ENCODE measurements at regions not wholly inside any gene's neighbourhood (a gene's known extent, or its start where the extent isn't known, plus 50 kb on each side); places are given as distances from the start of the nearest gene placed in this dataset.
"Not testable (repeated sequence)": the region's sequence is repeated elsewhere in the genome, so short reads cannot be mapped to it uniquely, and the experiment has no call there.

DNA sequence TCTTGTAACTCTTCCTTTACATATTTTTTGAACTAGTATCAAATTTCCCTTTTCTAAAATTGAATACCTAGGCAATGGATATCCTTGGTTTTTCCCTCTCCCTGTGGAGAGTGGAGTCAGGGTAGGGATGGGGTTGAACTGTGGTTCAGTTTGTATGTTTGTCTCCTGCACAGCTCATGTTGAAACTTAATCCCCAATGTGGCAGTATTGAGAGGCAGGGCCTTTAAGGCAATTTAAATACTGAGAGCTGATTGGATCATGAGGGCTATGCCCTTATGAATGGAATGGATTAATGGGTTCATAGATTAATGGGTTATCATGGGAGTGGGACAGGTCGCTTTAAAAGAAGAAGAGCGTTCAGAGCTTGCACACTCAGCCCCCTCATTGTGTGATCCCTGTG is 127.2 kb upstream of the RGS6 start:
- peaks cover 7% of the 10 kb centered on the region for H3K27me3 Mint-ChIP-seq
- H3K36me3 Mint-ChIP-seq = no peaks in the 10 kb centered on the region
- H3K27ac Mint-ChIP-seq = no peak overlapping the region
- no peak overlapping the region for H3K4me3 Mint-ChIP-seq
- TF ChIP-seq CTCF (conservative IDR thresholded peaks at IDR 0.05) = no peak
- peaks cover 5% of the 10 kb centered on the region for H3K4me1 Mint-ChIP-seq (ENCODE audit: unreplicated experiment)
- H3K9me3 Mint-ChIP-seq = no peaks in the 10 kb centered on the region
- DNase-seq (ENCODE audit: extremely low spot score, unreplicated experiment) = no peak

DNA sequence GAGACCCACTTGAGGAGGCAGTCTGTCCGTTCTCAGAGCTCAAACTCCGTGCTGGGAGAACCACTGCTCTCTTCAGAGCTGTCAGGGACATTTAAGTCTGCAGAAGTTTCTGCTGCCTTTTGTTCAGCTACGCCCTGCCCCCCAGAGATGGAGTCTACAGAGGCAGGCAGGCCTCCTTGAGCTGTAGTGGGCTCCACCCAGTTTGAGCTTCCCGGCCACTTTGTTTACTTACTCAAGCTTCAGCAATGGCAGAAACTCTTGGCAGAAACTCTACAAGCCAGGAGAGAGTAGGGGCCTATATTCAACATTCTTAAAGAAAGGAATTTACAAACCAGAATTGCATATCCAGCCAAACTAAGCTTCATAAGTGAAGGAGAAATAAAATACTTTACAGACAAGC is 125.2 kb upstream of the RGS6 start:
- H3K9me3 Mint-ChIP-seq; H3K27ac Mint-ChIP-seq; H3K36me3 Mint-ChIP-seq; H3K4me1 Mint-ChIP-seq (ENCODE audit: unreplicated experiment); DNase-seq (ENCODE audit: extremely low spot score, unreplicated experiment); H3K4me3 Mint-ChIP-seq; H3K27me3 Mint-ChIP-seq: not testable (repeated sequence)

GRCh38 chr14:71810800-71811199 is 121.4 kb upstream of the RGS6 start:
- H3K27ac Mint-ChIP-seq, H3K36me3 Mint-ChIP-seq: not testable (repeated sequence)

GRCh38 chr14:71812693-71813092 is 119.5 kb upstream of the RGS6 start:
- DNase-seq (ENCODE audit: extremely low spot score, unreplicated experiment) = no peak
- no peak for TF ChIP-seq CTCF (conservative IDR thresholded peaks at IDR 0.05)
- Mint-ChIP-seq H3K4me3 (no peak overlapping the region), H3K4me1 (ENCODE audit: unreplicated experiment) (no peaks in the 10 kb centered on the region), H3K9me3 (no peaks in the 10 kb centered on the region), H3K36me3 (no peaks in the 10 kb centered on the region), H3K27me3 (peaks cover 11% of the 10 kb centered on the region), H3K27ac (no peak overlapping the region)

More at GRCh38 chr14:71810800-71811199, 121.4 kb upstream of the RGS6 start:
- H3K27me3 Mint-ChIP-seq = peaks cover 11% of the 10 kb centered on the region
- not testable (repeated sequence) for DNase-seq (ENCODE audit: extremely low spot score, unreplicated experiment); H3K4me1 Mint-ChIP-seq (ENCODE audit: unreplicated experiment); H3K4me3 Mint-ChIP-seq; H3K9me3 Mint-ChIP-seq

- no peak for TF ChIP-seq CTCF (conservative IDR thresholded peaks at IDR 0.05)
- no peak for DNase-seq (ENCODE audit: extremely low spot score, unreplicated experiment)
- Mint-ChIP-seq H3K4me3 (no peak overlapping the region), H3K9me3 (no peaks in the 10 kb centered on the region), H3K36me3 (no peaks in the 10 kb centered on the region), H3K27ac (no peak overlapping the region), H3K27me3 (peaks cover 4% of the 10 kb centered on the region), H3K4me1 (ENCODE audit: unreplicated experiment) (no peaks in the 10 kb centered on the region)
Observed at GRCh38 chr14:71815110-71815509, 117.1 kb upstream of the RGS6 start.

DNA sequence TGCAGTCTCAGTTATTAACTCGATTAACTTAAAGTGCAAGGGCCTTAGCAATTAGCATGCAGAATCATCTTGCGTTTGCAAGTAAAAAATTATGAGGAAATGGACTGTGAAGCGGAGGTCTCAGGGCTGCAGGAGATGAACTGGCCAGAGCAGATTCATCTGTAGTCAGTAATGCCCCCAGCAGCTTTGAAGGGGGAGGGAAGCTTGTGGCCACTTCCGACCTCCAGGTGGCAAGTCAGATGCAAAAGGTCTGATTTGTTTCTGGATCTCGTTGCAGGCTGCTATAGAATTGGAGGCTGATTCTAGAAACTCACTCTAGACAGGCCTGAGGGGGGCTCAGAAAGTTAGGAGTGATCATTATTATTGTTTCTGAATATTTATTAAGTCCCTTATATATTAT is 107.4 kb upstream of the RGS6 start:
- Mint-ChIP-seq H3K9me3 (no peaks in the 10 kb centered on the region), H3K27ac (no peak overlapping the region), H3K27me3 (no peaks in the 10 kb centered on the region), H3K4me1 (ENCODE audit: unreplicated experiment) (no peaks in the 10 kb centered on the region), H3K4me3 (no peak overlapping the region), H3K36me3 (no peaks in the 10 kb centered on the region)
- TF ChIP-seq CTCF (conservative IDR thresholded peaks at IDR 0.05) = no peak
- no peak for DNase-seq (ENCODE audit: extremely low spot score, unreplicated experiment)

DNA sequence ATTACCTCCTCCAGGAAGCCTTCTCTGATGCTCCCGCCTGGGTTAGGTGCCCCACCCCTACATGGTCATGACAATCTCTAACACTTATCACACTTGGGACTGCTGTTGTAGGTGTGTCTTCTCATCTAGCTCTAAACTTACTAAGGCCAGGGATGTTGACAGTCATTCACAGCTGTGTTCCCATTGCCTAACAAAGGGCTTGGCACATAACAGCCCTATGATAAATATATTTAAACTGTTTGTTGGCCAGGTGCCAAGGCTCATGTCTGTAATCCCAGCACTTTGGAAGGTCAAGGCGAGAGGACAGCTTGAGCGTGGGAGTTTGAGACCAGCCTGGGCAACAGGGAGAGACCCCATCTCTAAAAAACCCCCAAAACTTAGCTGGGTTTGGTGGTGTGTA is 98.8 kb upstream of the RGS6 start:
- Mint-ChIP-seq H3K4me1 (ENCODE audit: unreplicated experiment) (no peaks in the 10 kb centered on the region), H3K27me3 (no peaks in the 10 kb centered on the region), H3K27ac (no peak overlapping the region), H3K36me3 (no peaks in the 10 kb centered on the region), H3K4me3 (no peak overlapping the region), H3K9me3 (no peaks in the 10 kb centered on the region)
- no peak for TF ChIP-seq CTCF (conservative IDR thresholded peaks at IDR 0.05)
- no peak for DNase-seq (ENCODE audit: extremely low spot score, unreplicated experiment)

Data from type B pancreatic cell (in vitro differentiated cells).